ENCODE measurements at regions not wholly inside any gene's neighbourhood (a gene's known extent, or its start where the extent isn't known, plus 50 kb on each side); places are given as distances from the start of the nearest gene placed in this dataset.

DNA sequence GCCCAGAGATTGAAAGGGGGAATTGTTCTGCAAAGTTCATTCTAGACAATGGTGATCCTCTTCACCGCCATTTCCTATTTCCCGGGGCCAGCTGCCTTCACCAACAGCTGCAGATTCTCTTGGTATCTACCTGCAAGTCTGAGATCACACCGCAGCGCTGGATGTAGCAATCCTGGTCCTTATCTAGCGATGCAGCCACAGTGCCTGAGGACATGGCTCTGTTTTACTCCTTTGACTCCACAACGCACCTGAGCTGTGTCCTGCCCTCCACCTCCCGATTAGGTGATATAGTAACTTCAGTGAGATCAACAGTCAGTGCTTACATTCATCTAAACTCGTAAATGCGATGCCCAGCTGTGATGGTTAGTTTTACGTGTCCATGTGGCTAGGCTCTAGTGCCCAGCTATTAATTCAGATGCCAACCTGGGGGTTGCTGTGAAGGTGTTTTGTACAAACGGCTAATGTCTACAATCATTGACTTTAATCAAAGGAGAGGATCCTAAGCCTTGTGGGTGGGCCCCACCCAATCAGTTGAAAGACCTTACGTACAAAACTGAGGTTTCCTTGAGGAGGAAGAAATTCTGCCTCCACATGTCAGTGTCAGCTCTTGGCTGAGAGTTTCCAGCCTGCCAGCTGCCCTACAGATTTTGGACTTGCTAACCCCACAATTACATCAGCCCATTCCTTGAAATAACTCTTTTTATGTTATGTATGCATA, 189.8 kb downstream of the SH3BP4 start:
- Histone ChIP-seq H3K4me1 (ENCODE audit: control insufficient read depth, insufficient read depth, low read length, unreplicated experiment) (no peaks in the 10 kb centered on the region), H2AFZ (ENCODE audit: low read length, unreplicated experiment) (no peak overlapping the region), H3K79me2 (ENCODE audit: control insufficient read depth, insufficient read depth, low read length, unreplicated experiment) (no peaks in the 10 kb centered on the region)

GRCh38 chr2:235142601-235143000, 190.8 kb downstream of the SH3BP4 start:
- H3K36me3 ChIP-seq (ENCODE audit: insufficient read depth, low read length) = no peaks in the 10 kb centered on the region
- H3K27me3 ChIP-seq (ENCODE audit: insufficient read depth, low read length) = no peaks in the 10 kb centered on the region; the same call in 1 of the 2 replicates
- no peak overlapping the region for H3K27ac ChIP-seq (ENCODE audit: low read depth, low read length)
- H3K79me2 ChIP-seq (ENCODE audit: control insufficient read depth, insufficient read depth, low read length, unreplicated experiment) = no peaks in the 10 kb centered on the region
- H3K4me1 ChIP-seq (ENCODE audit: control insufficient read depth, insufficient read depth, low read length, unreplicated experiment) = no peaks in the 10 kb centered on the region
- H2AFZ ChIP-seq (ENCODE audit: low read length, unreplicated experiment) = no peak overlapping the region
- H3K4me3 ChIP-seq (ENCODE audit: low read depth, low read length) = no peak overlapping the region

More for the DNA sequence above, 189.8 kb downstream of the SH3BP4 start:
- Histone ChIP-seq H3K27me3 (ENCODE audit: insufficient read depth, low read length) (no peaks in the 10 kb centered on the region; the same call in 1 of the 2 replicates), H3K4me3 (ENCODE audit: low read depth, low read length) (no peak overlapping the region), H3K36me3 (ENCODE audit: insufficient read depth, low read length) (no peaks in the 10 kb centered on the region), H3K27ac (ENCODE audit: low read depth, low read length) (no peak overlapping the region)

DNA sequence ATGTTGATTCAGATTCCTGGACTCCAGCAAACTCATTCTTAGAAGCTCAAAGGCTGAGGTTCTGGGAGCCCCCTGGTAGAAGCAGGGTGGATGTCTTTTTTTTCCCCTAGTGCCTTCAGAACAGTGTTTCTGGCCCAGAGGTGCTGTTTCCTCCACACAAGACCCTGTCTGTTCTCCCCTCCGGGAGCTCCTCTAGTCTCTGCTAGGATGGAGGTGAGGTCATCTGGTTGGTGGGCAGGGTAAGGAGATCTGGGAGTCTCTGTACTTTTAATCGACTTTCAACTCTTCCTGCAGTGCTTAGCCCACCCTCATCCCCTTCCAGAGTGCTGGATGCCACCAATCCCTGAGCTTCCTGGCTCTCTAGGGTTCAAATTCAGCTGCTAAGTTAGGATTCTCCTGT, 192.0 kb downstream of the SH3BP4 start:
- H3K4me3 ChIP-seq (ENCODE audit: low read depth, low read length) = no peak overlapping the region
- H3K4me1 ChIP-seq (ENCODE audit: control insufficient read depth, insufficient read depth, low read length, unreplicated experiment) = no peaks in the 10 kb centered on the region
- H3K79me2 ChIP-seq (ENCODE audit: control insufficient read depth, insufficient read depth, low read length, unreplicated experiment) = no peaks in the 10 kb centered on the region
- no peak overlapping the region for H2AFZ ChIP-seq (ENCODE audit: low read length, unreplicated experiment)
- no peaks in the 10 kb centered on the region for H3K36me3 ChIP-seq (ENCODE audit: insufficient read depth, low read length)
- no peak overlapping the region for H3K27ac ChIP-seq (ENCODE audit: low read depth, low read length)
- H3K27me3 ChIP-seq (ENCODE audit: insufficient read depth, low read length) = peaks cover 4% of the 10 kb centered on the region; the same call in 1 of the 2 replicates

DNA sequence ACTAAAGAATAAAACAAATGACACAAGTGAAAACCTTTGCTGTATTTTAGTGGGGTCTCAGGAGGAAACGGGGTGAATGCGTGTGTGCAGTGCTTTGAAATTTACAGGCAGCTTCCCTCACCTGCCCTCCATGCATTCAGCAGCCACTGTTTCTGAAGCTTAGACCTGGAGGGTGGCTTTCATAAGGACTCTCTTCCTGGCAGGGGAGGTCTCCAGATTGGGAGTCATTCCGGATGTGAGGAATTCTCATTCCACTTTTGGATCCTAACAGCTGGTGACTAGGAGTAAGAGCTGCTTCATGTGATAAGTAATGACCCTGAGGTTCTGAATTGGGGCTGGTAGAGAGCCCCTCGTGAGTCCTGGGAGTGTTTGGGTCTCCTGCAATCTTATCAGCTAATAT, 192.5 kb downstream of the SH3BP4 start:
- Histone ChIP-seq H3K4me1 (ENCODE audit: control insufficient read depth, insufficient read depth, low read length, unreplicated experiment) (no peaks in the 10 kb centered on the region), H3K36me3 (ENCODE audit: insufficient read depth, low read length) (no peaks in the 10 kb centered on the region), H3K27ac (ENCODE audit: low read depth, low read length) (no peak overlapping the region), H3K27me3 (ENCODE audit: insufficient read depth, low read length) (peaks cover 9% of the 10 kb centered on the region; the same call in 1 of the 2 replicates), H3K79me2 (ENCODE audit: control insufficient read depth, insufficient read depth, low read length, unreplicated experiment) (no peaks in the 10 kb centered on the region), H3K4me3 (ENCODE audit: low read depth, low read length) (no peak overlapping the region), H2AFZ (ENCODE audit: low read length, unreplicated experiment) (no peak overlapping the region)

DNA sequence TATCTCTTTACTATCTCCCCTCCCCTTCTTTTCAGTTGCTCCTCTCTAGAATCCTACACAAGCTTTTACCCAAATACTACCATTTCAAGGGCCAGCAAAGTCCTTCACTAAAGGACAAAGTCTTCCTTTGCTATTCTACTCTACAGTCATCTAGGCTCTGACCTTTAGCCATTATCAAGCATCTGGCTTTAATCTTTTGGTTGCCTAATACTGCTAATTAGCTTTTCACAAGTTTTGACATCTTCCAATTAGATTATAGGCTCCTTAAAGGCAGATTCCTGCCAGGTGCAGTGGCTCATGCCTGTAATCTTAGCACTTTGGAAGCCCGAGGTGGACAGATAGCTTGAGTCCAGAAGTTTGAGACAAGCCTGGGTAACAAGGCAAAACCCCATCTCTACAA, 194.4 kb downstream of the SH3BP4 start:
- Histone ChIP-seq H3K4me1 (ENCODE audit: control insufficient read depth, insufficient read depth, low read length, unreplicated experiment) (no peaks in the 10 kb centered on the region), H2AFZ (ENCODE audit: low read length, unreplicated experiment) (no peak overlapping the region), H3K27me3 (ENCODE audit: insufficient read depth, low read length) (peaks cover 24% of the 10 kb centered on the region; the same call in 1 of the 2 replicates), H3K4me3 (ENCODE audit: low read depth, low read length) (no peak overlapping the region), H3K79me2 (ENCODE audit: control insufficient read depth, insufficient read depth, low read length, unreplicated experiment) (no peaks in the 10 kb centered on the region), H3K36me3 (ENCODE audit: insufficient read depth, low read length) (no peaks in the 10 kb centered on the region), H3K27ac (ENCODE audit: low read depth, low read length) (no peak overlapping the region)

DNA sequence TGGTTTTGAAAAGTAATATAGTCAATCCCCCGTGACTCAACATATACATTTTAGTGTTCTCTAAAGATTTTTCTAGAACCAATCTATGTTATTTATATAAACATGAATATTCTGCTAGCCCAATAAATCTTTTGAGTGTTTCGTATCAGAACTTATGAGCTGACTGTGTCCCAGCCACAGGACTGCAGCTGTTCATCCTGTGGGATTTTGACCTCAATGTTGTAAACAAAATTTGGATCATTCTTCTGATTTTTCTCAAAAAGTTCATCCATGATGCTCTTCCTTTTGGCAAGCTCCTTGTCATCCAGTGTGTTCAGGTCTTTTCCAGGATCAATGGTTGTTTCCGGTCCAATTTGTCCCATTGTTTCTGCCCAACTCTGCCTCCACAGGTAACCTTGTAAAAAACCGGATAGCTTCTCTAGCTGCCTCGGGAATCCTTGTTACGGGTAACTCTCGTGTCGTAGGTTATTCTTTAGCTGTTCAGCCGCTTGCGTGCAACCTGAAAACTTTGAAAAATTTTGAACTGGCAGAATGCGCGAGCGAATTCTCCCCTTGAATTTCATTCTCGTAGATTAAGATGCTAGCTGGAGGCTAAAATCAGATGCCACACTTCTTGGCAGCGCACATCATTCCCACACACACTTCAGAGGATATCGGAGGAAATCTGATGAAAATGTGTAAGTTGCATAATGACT, 195.2 kb downstream of the SH3BP4 start:
- Histone ChIP-seq H2AFZ (ENCODE audit: low read length, unreplicated experiment) (no peak overlapping the region), H3K4me1 (ENCODE audit: control insufficient read depth, insufficient read depth, low read length, unreplicated experiment) (no peaks in the 10 kb centered on the region), H3K4me3 (ENCODE audit: low read depth, low read length) (no peak overlapping the region), H3K27me3 (ENCODE audit: insufficient read depth, low read length) (peaks cover 25% of the 10 kb centered on the region; the same call in 1 of the 2 replicates), H3K79me2 (ENCODE audit: control insufficient read depth, insufficient read depth, low read length, unreplicated experiment) (no peaks in the 10 kb centered on the region), H3K27ac (ENCODE audit: low read depth, low read length) (no peak overlapping the region), H3K36me3 (ENCODE audit: insufficient read depth, low read length) (no peaks in the 10 kb centered on the region)

GRCh38 chr2:235148201-235149170, 196.7 kb downstream of the SH3BP4 start:
- H2AFZ ChIP-seq (ENCODE audit: low read length, unreplicated experiment) = no peak overlapping the region
- H3K4me1 ChIP-seq (ENCODE audit: control insufficient read depth, insufficient read depth, low read length, unreplicated experiment) = no peaks in the 10 kb centered on the region
- H3K79me2 ChIP-seq (ENCODE audit: control insufficient read depth, insufficient read depth, low read length, unreplicated experiment) = no peaks in the 10 kb centered on the region
- peaks cover 25% of the 10 kb centered on the region; the same call in 1 of the 2 replicates for H3K27me3 ChIP-seq (ENCODE audit: insufficient read depth, low read length)
- no peak overlapping the region for H3K27ac ChIP-seq (ENCODE audit: low read depth, low read length)
- H3K4me3 ChIP-seq (ENCODE audit: low read depth, low read length) = no peak overlapping the region
- no peaks in the 10 kb centered on the region for H3K36me3 ChIP-seq (ENCODE audit: insufficient read depth, low read length)

- H3K27ac ChIP-seq (ENCODE audit: low read depth, low read length) = no peak overlapping the region
These were observed 197.4 kb downstream of the SH3BP4 start for GRCh38 chr2:235149240-235149659.

GRCh38 chr2:235149736-235150135, 197.9 kb downstream of the SH3BP4 start:
- no peak overlapping the region for H3K27ac ChIP-seq (ENCODE audit: low read depth, low read length)
- H3K4me1 ChIP-seq (ENCODE audit: control insufficient read depth, insufficient read depth, low read length, unreplicated experiment) = no peaks in the 10 kb centered on the region
- H3K4me3 ChIP-seq (ENCODE audit: low read depth, low read length) = no peak overlapping the region
- H2AFZ ChIP-seq (ENCODE audit: low read length, unreplicated experiment) = no peak overlapping the region
- no peaks in the 10 kb centered on the region for H3K36me3 ChIP-seq (ENCODE audit: insufficient read depth, low read length)
- H3K79me2 ChIP-seq (ENCODE audit: control insufficient read depth, insufficient read depth, low read length, unreplicated experiment) = no peaks in the 10 kb centered on the region
- peaks cover 28% of the 10 kb centered on the region; the same call in 1 of the 2 replicates for H3K27me3 ChIP-seq (ENCODE audit: insufficient read depth, low read length)

More at GRCh38 chr2:235149240-235149659, 197.4 kb downstream of the SH3BP4 start:
- no peaks in the 10 kb centered on the region for H3K79me2 ChIP-seq (ENCODE audit: control insufficient read depth, insufficient read depth, low read length, unreplicated experiment)
- no peaks in the 10 kb centered on the region for H3K4me1 ChIP-seq (ENCODE audit: control insufficient read depth, insufficient read depth, low read length, unreplicated experiment)
- peaks cover 28% of the 10 kb centered on the region; the same call in 1 of the 2 replicates for H3K27me3 ChIP-seq (ENCODE audit: insufficient read depth, low read length)
- H2AFZ ChIP-seq (ENCODE audit: low read length, unreplicated experiment) = no peak overlapping the region
- H3K4me3 ChIP-seq (ENCODE audit: low read depth, low read length) = no peak overlapping the region
- no peaks in the 10 kb centered on the region for H3K36me3 ChIP-seq (ENCODE audit: insufficient read depth, low read length)

DNA sequence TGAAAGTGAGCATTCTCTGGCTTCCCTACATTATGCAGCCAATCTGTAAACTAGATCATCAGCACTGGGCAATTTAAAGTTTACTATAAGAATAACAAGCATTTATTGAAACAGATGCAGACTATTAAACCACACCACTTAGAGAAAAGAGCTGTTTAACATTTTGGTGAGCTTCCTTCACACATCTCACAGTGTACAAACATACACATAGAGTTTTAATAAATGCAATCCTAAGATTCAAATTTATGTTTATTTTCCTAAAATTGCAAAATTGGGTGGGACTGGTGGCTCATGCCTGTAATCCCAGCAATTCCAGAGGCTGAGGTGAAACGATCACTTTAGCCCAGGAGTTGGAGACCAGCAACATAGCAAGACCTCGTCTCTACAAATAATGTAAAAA, 199.3 kb downstream of the SH3BP4 start:
- no peak overlapping the region for H2AFZ ChIP-seq (ENCODE audit: low read length, unreplicated experiment)
- H3K79me2 ChIP-seq (ENCODE audit: control insufficient read depth, insufficient read depth, low read length, unreplicated experiment) = no peaks in the 10 kb centered on the region
- H3K27me3 ChIP-seq (ENCODE audit: insufficient read depth, low read length) = peaks cover 28% of the 10 kb centered on the region; the same call in 1 of the 2 replicates
- H3K36me3 ChIP-seq (ENCODE audit: insufficient read depth, low read length) = no peaks in the 10 kb centered on the region
- H3K4me1 ChIP-seq (ENCODE audit: control insufficient read depth, insufficient read depth, low read length, unreplicated experiment) = no peaks in the 10 kb centered on the region
- no peak overlapping the region for H3K27ac ChIP-seq (ENCODE audit: low read depth, low read length)
- H3K4me3 ChIP-seq (ENCODE audit: low read depth, low read length) = no peak overlapping the region

Measured in ACC112 (cell line).